Esophagus squamous epithelium (tissue), 4 donors: ENCODE measurements at regions not wholly inside any gene's neighbourhood (a gene's known extent, or its start where the extent isn't known, plus 50 kb on each side); places are given as distances from the start of the nearest gene placed in this dataset.

Source experiments
- CTCF ChIP-seq, 6 experiments: fragments of 450-650 bp in 4 of 6; fragments of 200-600 bp in 2 of 6; sonication (generic) in 2 of 6; IDR thresholded peaks; one replicate each; pipeline ENCODE4 v1.5.1; 2016 to 2019; ENCODE audit warnings: antibody characterized with exemption in 6 of 6, mild to moderate bottlenecking in 4 of 6, moderate library complexity in 4 of 6
- POLR2A ChIP-seq, 4 donors: fragments of 450-650 bp; IDR thresholded peaks; one replicate each; pipeline ENCODE4 v1.6.1; 2017; ENCODE audit warnings: antibody characterized with exemption in 4 of 4, mild to moderate bottlenecking in 4 of 4, moderate library complexity in 3 of 4

DNA sequence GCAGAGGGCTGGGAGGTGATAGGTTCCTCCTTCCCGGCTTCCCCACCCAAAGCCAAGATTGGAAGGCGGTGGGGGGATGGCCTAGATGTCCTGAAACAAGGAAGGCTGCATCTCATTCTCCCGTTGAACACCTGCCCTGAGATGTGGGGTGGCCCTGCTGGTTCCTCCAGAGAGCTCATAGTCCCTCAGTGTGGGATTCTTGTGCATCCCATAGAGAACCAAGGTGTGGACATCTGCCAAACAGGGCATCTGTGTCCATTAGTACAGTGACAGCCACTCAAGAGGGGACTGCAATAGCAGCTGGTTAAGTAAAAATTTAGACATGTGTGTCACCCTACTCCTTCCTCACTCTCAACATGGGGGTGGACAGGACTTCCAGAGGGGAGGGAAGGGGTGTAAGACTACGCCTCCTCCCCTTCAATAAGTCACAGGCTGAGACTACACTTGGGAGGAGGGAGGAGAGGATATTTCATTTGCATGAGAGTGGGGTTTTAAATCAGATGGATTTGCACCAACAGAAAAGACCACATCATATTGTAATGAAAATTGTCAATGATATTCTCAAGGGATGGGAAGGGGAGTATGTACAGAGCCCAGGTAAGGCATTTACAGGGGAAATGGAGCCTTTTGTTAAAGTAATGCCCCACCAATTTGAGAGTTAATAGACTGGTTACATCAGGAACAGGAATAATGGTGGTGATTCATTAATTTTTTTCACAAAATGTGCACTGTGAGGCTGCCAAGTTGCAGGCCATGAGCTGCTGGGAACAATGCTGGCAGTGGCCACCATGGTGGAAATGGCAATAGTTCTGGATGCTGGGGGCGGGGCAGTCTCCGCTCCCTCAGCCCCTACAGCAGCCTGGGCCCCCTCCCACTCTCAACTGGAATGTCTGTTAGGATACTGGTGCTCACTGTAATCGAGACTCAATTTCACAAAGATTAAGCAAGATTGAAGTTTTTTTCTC is 80.6 kb downstream of the TEX51 start:
- TF ChIP-seq CTCF (IDR thresholded peaks at IDR 0.05) (no peak), POLR2A (IDR thresholded peaks at IDR 0.05) (no peak)
